HepG2 (cell line): ENCODE measurements at regions not wholly inside any gene's neighbourhood (a gene's known extent, or its start where the extent isn't known, plus 50 kb on each side); places are given as distances from the start of the nearest gene placed in this dataset.

ENCODE experiments used
- ATAC-seq: fragments of 200-7000 bp; cut with Tn5 transposase; 3 replicates; pipeline ENCODE4 v1.9.1; 2020; ENCODE audit warnings: mild to moderate bottlenecking, moderate library complexity
- BruUV-seq: library from RNA; stranded (reverse); fragments of 400-500 nt; replicated peaks from 2 replicates; lab custom pipeline; 2021; lab: Mats Ljungman, UMichigan
- CTCF ChIA-PET: fragments of 300-600 bp; formaldehyde crosslinking; extraction: SDS; loops from one replicate; lab custom pipeline; 2021; ENCODE audit warnings: low total read pairs, inconsistent platforms, low intra/inter-chr PET ratio; lab: Yijun Ruan, JAX
- POLR2A ChIA-PET: fragments of 350-600 bp; sonication (Branson Sonifier 250); formaldehyde crosslinking; loops from one replicate; lab custom pipeline; 2020; ENCODE audit warnings: antibody characterized with exemption, inconsistent platforms; lab: Yijun Ruan, JAX
- DNase-seq: peaks from one replicate; pipeline ENCODE4 v3.0.0-alpha.2; 2015; ENCODE audit warnings: low spot score
- FAIRE-seq: peaks from 3 replicates; lab custom pipeline; 2011; peaks lifted over from hg19 to GRCh38; lab: Jason Lieb, UNC
- H2AFZ ChIP-seq: one replicate; pipeline ENCODE4 v1.6.1; 2011; ENCODE audit warnings: low read length, inconsistent platforms
- H3K27ac ChIP-seq: fragments of 300-600 bp; 3 replicates; pipeline ENCODE4 v1.8.0; 2011; ENCODE audit warnings: mixed run types, mild to moderate bottlenecking, mixed read lengths, low read length, inconsistent platforms; ENCODE audit not compliant: insufficient read depth; ENCODE audit errors: extremely low read length
- H3K27me3 ChIP-seq, 2 experiments: fragments of 200-600 bp in 1 of 2; 2 replicates in 1 of 2; 3 replicates in 1 of 2; pipeline versions ENCODE4 v1.6.0 to v1.8.0; 2011; ENCODE audit warnings: low read length in 2 of 2, mild to moderate bottlenecking in 2 of 2, moderate library complexity in 2 of 2, inconsistent platforms in 1 of 2; ENCODE audit not compliant: insufficient read depth in 2 of 2, control insufficient read depth in 1 of 2
- H3K36me3 ChIP-seq, 2 experiments: fragments of 200-600 bp in 1 of 2; replicated peaks in 1 of 2; 2 replicates in 1 of 2; 3 replicates in 1 of 2; pipeline versions ENCODE4 v1.5.1 to v1.8.0; 2011; ENCODE audit warnings: low read length in 2 of 2, inconsistent platforms in 1 of 2; ENCODE audit not compliant: insufficient read depth in 2 of 2, control insufficient read depth in 1 of 2
- H3K4me1 ChIP-seq: 2 replicates; pipeline ENCODE4 v1.5.1; 2012; ENCODE audit warnings: low read length, inconsistent platforms; ENCODE audit not compliant: insufficient read depth
- H3K4me2 ChIP-seq: 2 replicates; pipeline ENCODE4 v1.6.0; 2011; ENCODE audit warnings: low read depth, low read length, inconsistent platforms
- H3K4me3 ChIP-seq, 3 experiments: fragments of 200-600 bp in 1 of 3; sonication (generic), shearing (Covaris generic) in 1 of 3; replicated peaks in 1 of 3; 2 replicates each; pipeline ENCODE4 v1.5.1; 2011 to 2016; ENCODE audit warnings: low read length in 3 of 3, inconsistent platforms in 2 of 3, low read depth in 2 of 3, mild to moderate bottlenecking in 2 of 3, control low read depth in 1 of 3, mixed read lengths in 1 of 3; ENCODE audit not compliant: insufficient read depth in 1 of 3
- H3K79me2 ChIP-seq: one replicate; pipeline ENCODE4 v1.6.1; 2011; ENCODE audit warnings: low read length, inconsistent platforms; ENCODE audit not compliant: insufficient read depth
- H3K9ac ChIP-seq: 2 replicates; pipeline ENCODE4 v1.6.0; 2011; ENCODE audit warnings: mild to moderate bottlenecking, low read depth, low read length, inconsistent platforms; ENCODE audit not compliant: insufficient read depth
- H3K9me3 ChIP-seq: 2 replicates; pipeline ENCODE4 v1.5.1; 2012; ENCODE audit warnings: mild to moderate bottlenecking, low read length
- H4K20me1 ChIP-seq: 2 replicates; pipeline ENCODE4 v1.6.0; 2011; ENCODE audit warnings: inconsistent platforms, mild to moderate bottlenecking, low read length, moderate library complexity; ENCODE audit not compliant: insufficient read depth
- BCL6 ChIP-seq: IDR thresholded peaks from 2 replicates; pipeline ENCODE4 v1.6.1; 2016; ENCODE audit warnings: missing genetic modification reagents, missing compliant biosample characterization
- FOXA3 ChIP-seq: IDR thresholded peaks from 2 replicates; pipeline ENCODE4 v1.6.1; 2016; ENCODE audit warnings: missing genetic modification reagents, missing compliant biosample characterization
- JUN ChIP-seq: sonication (generic); formaldehyde crosslinking; IDR thresholded peaks from 2 replicates; pipeline ENCODE4 v1.4.0; 2020; ENCODE audit warnings: mild to moderate bottlenecking, missing genetic modification reagents
- PATZ1 ChIP-seq: sonication (generic); formaldehyde crosslinking; IDR thresholded peaks from 2 replicates; pipeline ENCODE4 v1.4.0; 2020; ENCODE audit warnings: missing genetic modification reagents
- POLR2A ChIP-seq, 2 experiments: IDR thresholded peaks; 2 replicates each; pipeline ENCODE4 v1.6.1; 2011; ENCODE audit warnings: low read depth in 2 of 2, low read length in 2 of 2, mild to moderate bottlenecking in 1 of 2, moderate library complexity in 1 of 2; ENCODE audit not compliant: insufficient read depth in 1 of 2
- RFX5 ChIP-seq: IDR thresholded peaks from 2 replicates; pipeline ENCODE4 v1.6.1; 2011; ENCODE audit warnings: low read depth, low read length, improper control_type of control experiment
- SKIL ChIP-seq: sonication (generic); formaldehyde crosslinking; IDR thresholded peaks from 2 replicates; pipeline ENCODE4 v1.8.0; 2022; ENCODE audit warnings: missing genetic modification reagents, mild to moderate bottlenecking, moderate library complexity, borderline replicate concordance
- TCF7 ChIP-seq: sonication (generic); IDR thresholded peaks from 2 replicates; pipeline ENCODE4 v1.6.1; 2016; ENCODE audit warnings: antibody characterized with exemption, low read depth
- TFDP1 ChIP-seq: IDR thresholded peaks from 2 replicates; pipeline ENCODE4 v1.6.1; 2016; ENCODE audit warnings: missing compliant biosample characterization, missing genetic modification reagents, borderline replicate concordance
- TFE3 ChIP-seq: IDR thresholded peaks from 2 replicates; pipeline ENCODE4 v1.6.1; 2016
- ZEB1 ChIP-seq: IDR thresholded peaks from 2 replicates; pipeline ENCODE4 v1.6.1; 2012; ENCODE audit warnings: mild to moderate bottlenecking, low read depth, inconsistent platforms; ENCODE audit not compliant: insufficient replicate concordance
- ZKSCAN5 ChIP-seq: sonication (generic); formaldehyde crosslinking; IDR thresholded peaks from 2 replicates; pipeline ENCODE4 v1.5.1; 2020; ENCODE audit warnings: mild to moderate bottlenecking, missing genetic modification reagents
- ZMYM2 ChIP-seq: sonication (generic); formaldehyde crosslinking; IDR thresholded peaks from 2 replicates; pipeline ENCODE4 v1.8.0; 2022; ENCODE audit warnings: mild to moderate bottlenecking, missing genetic modification reagents
- ZNF230 ChIP-seq: sonication (generic); formaldehyde crosslinking; IDR thresholded peaks from 2 replicates; pipeline ENCODE4 v1.4.0; 2020; ENCODE audit warnings: mild to moderate bottlenecking, missing genetic modification reagents
- ZNF292 ChIP-seq: sonication (generic); formaldehyde crosslinking; IDR thresholded peaks from 2 replicates; pipeline ENCODE4 v1.8.1; 2022; ENCODE audit warnings: mild to moderate bottlenecking, low read depth, missing genetic modification reagents, borderline replicate concordance
- ZNF598 ChIP-seq: sonication (generic); formaldehyde crosslinking; IDR thresholded peaks from 2 replicates; pipeline ENCODE4 v1.5.1; 2020; ENCODE audit warnings: mild to moderate bottlenecking, missing genetic modification reagents, borderline replicate concordance
- ZNF607 ChIP-seq: sonication (generic); formaldehyde crosslinking; IDR thresholded peaks from 2 replicates; pipeline ENCODE4 v1.5.1; 2020; ENCODE audit warnings: missing genetic modification reagents, mild to moderate bottlenecking, borderline replicate concordance
- WGBS: methylation state at CpG from one replicate; pipeline ENCODE4 v1.1.6; 2017; ENCODE audit warnings: low lambda C conversion rate; 5-methylcytosine and 5-hydroxymethylcytosine counted together
- in situ Hi-C: cut with HindIII; loops from 2 replicates; pipeline ENCODE4 v1.10.0; 2017; ENCODE audit warnings: low pct_unique_long_range_greater_than_20kb; ENCODE audit not compliant: extremely low pct_ligation_motif_present
- intact Hi-C: fragments of 100-400 bp; cut with micrococcal nuclease; formaldehyde crosslinking; loops from one replicate; pipeline ENCODE4 v1.10.0; 2022; ENCODE audit not compliant: unreplicated experiment

- TF ChIP-seq PATZ1 (CRISPR knock-in tag) (no peak), ZEB1 (no peak), ZNF598 (CRISPR knock-in tag) (no peak), ZMYM2 (no peak), SKIL (no peak), ZNF607 (no peak), JUN (CRISPR knock-in tag) (no peak)
Measured at GRCh38 chr14:54342806-54343205, 54.0 kb upstream of the CDKN3 start (continued).

- Histone ChIP-seq H3K4me3 (no peak overlapping the region), H4K20me1 (no peaks in the 10 kb centered on the region), H3K27ac (no peak overlapping the region), H2AFZ (no peak overlapping the region), H3K79me2 (no peaks in the 10 kb centered on the region), H3K4me2 (no peak overlapping the region), H3K4me1 (peaks cover 25% of the 10 kb centered on the region), H3K27me3 (no peaks in the 10 kb centered on the region), H3K36me3 (no peaks in the 10 kb centered on the region), H3K9me3 (no peaks in the 10 kb centered on the region), H3K9ac (no peak overlapping the region)
- CTCF ChIA-PET = no interaction called here
- ATAC-seq (peak; percentile 35; the same call in 1 of the 3 replicates), DNase-seq (peak; percentile 34), FAIRE-seq (no peak)
- no TSS peak for BruUV-seq
- POLR2A ChIA-PET = interaction anchor here (1.1 to 1.8 kb wide), 3 partner anchors 10 to 738 kb away, joined by 3 to 6 read pairs (median 3); no protein-coding TSS in a partner anchor
- in situ Hi-C loops (loop anchor here (10.0 kb wide), 4 partner anchors 389 to 1049 kb away; partner anchors contain the start of gene BMP4), intact Hi-C loops (no loop called here)
- 62% methylated on average over 15 of the region's 18 CpGs for WGBS
- TF ChIP-seq TFDP1 = no peak
- no peak for TF ChIP-seq POLR2A (IDR thresholded peaks at IDR 0.05; ENCODE audit: insufficient read depth in 1 of 2, low read depth in 2 of 2, low read length in 2 of 2)
- no peak for TF ChIP-seq RFX5
- TF ChIP-seq BCL6 (CRISPR knock-in tag) = peak; percentile 74
- TF ChIP-seq ZNF292 = no peak
- TF ChIP-seq ZKSCAN5 = no peak
- TF ChIP-seq TFE3 (CRISPR knock-in tag) = 0 out of 2 replicates have a peak, but pooled peaks have one; percentile 15
- TF ChIP-seq TCF7 = peak; percentile 28; the same call in 1 of the 2 replicates
- no peak for TF ChIP-seq ZNF230 (CRISPR knock-in tag)
- peak; percentile 42; the same call in 1 of the 2 replicates for TF ChIP-seq FOXA3 (CRISPR knock-in tag)
Measured at GRCh38 chr14:54343272-54344121, 53.3 kb upstream of the CDKN3 start.
